Common myeloid progenitor, CD34-positive (primary cell): ENCODE measurements at regions not wholly inside any gene's neighbourhood (a gene's known extent, or its start where the extent isn't known, plus 50 kb on each side); places are given as distances from the start of the nearest gene placed in this dataset.

ENCODE experiments used
- CTCF ChIA-PET: fragments of 350-600 bp; sonication (Branson Sonifier 250); formaldehyde crosslinking; loops from one replicate; lab custom pipeline; 2021; ENCODE audit warnings: antibody characterized with exemption; lab: Charles Lee
- POLR2A ChIA-PET: fragments of 350-600 bp; sonication (Branson Sonifier 250); formaldehyde crosslinking; loops from one replicate; lab custom pipeline; 2021; ENCODE audit warnings: antibody characterized with exemption; lab: Charles Lee
- DNase-seq, 3 donors: peaks; one replicate each; pipeline versions ENCODE4 v3.0.0 to v3.0.0-alpha.2; 2013
- H3K27ac ChIP-seq, 2 experiments: 1 replicate in 1 of 2; 2 replicates in 1 of 2; pipeline ENCODE4 v1.7.0; 2013; ENCODE audit warnings: inconsistent platforms in 2 of 2, low read length in 2 of 2, mild to moderate bottlenecking in 2 of 2, low read depth in 1 of 2, moderate library complexity in 1 of 2; ENCODE audit not compliant: severe bottlenecking in 2 of 2, insufficient read depth in 1 of 2, poor library complexity in 1 of 2
- H3K27me3 ChIP-seq, 5 experiments: replicated peaks in 2 of 5; 1 replicate in 3 of 5; 2 replicates in 2 of 5; pipeline versions ENCODE4 v1.6.1 to v1.7.0; 2013; ENCODE audit warnings: low read length in 4 of 5, mild to moderate bottlenecking in 2 of 5, moderate library complexity in 2 of 5, inconsistent platforms in 1 of 5; ENCODE audit not compliant: insufficient read depth in 5 of 5, control insufficient read depth in 4 of 5
- H3K36me3 ChIP-seq, 4 experiments: 1 replicate in 2 of 4; 2 replicates in 2 of 4; pipeline versions ENCODE4 v1.6.1 to v1.7.0; 2013; ENCODE audit warnings: low read length in 3 of 4, control low read depth in 1 of 4, mild to moderate bottlenecking in 1 of 4; ENCODE audit not compliant: control insufficient read depth in 4 of 4, insufficient read depth in 4 of 4
- H3K4me1 ChIP-seq, 4 experiments: 1 replicate in 3 of 4; 2 replicates in 1 of 4; pipeline versions ENCODE4 v1.6.1 to v1.7.1; 2013; ENCODE audit warnings: low read length in 3 of 4, mild to moderate bottlenecking in 3 of 4, control low read depth in 1 of 4, inconsistent platforms in 1 of 4, moderate library complexity in 1 of 4; ENCODE audit not compliant: control insufficient read depth in 4 of 4, insufficient read depth in 4 of 4; ENCODE audit errors: control extremely low read depth in 1 of 4
- H3K4me3 ChIP-seq, 7 experiments: 1 replicate in 4 of 7; 2 replicates in 3 of 7; pipeline versions ENCODE4 v1.5.1 to v1.7.0; 2013; ENCODE audit warnings: mild to moderate bottlenecking in 7 of 7, low read length in 6 of 7, moderate library complexity in 6 of 7, inconsistent platforms in 2 of 7, low read depth in 2 of 7, control low read depth in 1 of 7; ENCODE audit not compliant: insufficient read depth in 4 of 7, control insufficient read depth in 1 of 7; ENCODE audit errors: extremely low read depth in 1 of 7
- H3K9me3 ChIP-seq, 5 experiments: 1 replicate in 4 of 5; 2 replicates in 1 of 5; pipeline versions ENCODE4 v1.6.1 to v1.7.1; 2013; ENCODE audit warnings: low read length in 4 of 5, mild to moderate bottlenecking in 2 of 5, inconsistent platforms in 1 of 5, low read depth in 1 of 5, moderate library complexity in 1 of 5; ENCODE audit not compliant: control insufficient read depth in 4 of 5, insufficient read depth in 2 of 5; ENCODE audit errors: control extremely low read depth in 1 of 5
- WGBS: methylation state at CpG from one replicate; pipeline ENCODE4 v1.1.5; 2013; ENCODE audit not compliant: insufficient coverage; 5-methylcytosine and 5-hydroxymethylcytosine counted together

GRCh38 chr15:97101572-97101971 lies 771.1 kb downstream of the NR2F2 start:
- Histone ChIP-seq H3K4me1 (no peaks in the 10 kb centered on the region), H3K36me3 (no peaks in the 10 kb centered on the region), H3K9me3 (no peaks in the 10 kb centered on the region), H3K27ac (no peak overlapping the region), H3K4me3 (no peak overlapping the region), H3K27me3 (no peaks in the 10 kb centered on the region)
- DNase-seq = no peak
- ChIA-PET CTCF (no interaction called here), POLR2A (no interaction called here)

GRCh38 chr15:97114900-97115760 lies 784.6 kb downstream of the NR2F2 start:
- Histone ChIP-seq H3K4me3 (no peak overlapping the region), H3K36me3 (no peaks in the 10 kb centered on the region), H3K27me3 (no peaks in the 10 kb centered on the region), H3K4me1 (no peaks in the 10 kb centered on the region), H3K9me3 (peaks cover 0 to 5% (median 0%) of the 10 kb centered on the region in 5 experiments), H3K27ac (no peak overlapping the region)
- DNase-seq = no peak
- CTCF ChIA-PET = no interaction called here
- POLR2A ChIA-PET = no interaction called here
- 73% methylated on average over 7 of the region's 9 CpGs for WGBS

- POLR2A ChIA-PET = no interaction called here
Observed at GRCh38 chr15:97115761-97116070, 785.2 kb downstream of the NR2F2 start.

GRCh38 chr15:97124790-97125189 lies 794.3 kb downstream of the NR2F2 start:
- Histone ChIP-seq H3K9me3 (peaks cover 0 to 2% (median 0%) of the 10 kb centered on the region in 5 experiments), H3K4me1 (no peaks in the 10 kb centered on the region), H3K4me3 (no peak overlapping the region), H3K36me3 (no peaks in the 10 kb centered on the region), H3K27ac (no peak overlapping the region), H3K27me3 (no peaks in the 10 kb centered on the region)
- POLR2A ChIA-PET = no interaction called here
- CTCF ChIA-PET = interaction anchor here (0.5 kb wide), 1 partner anchor 363 kb away, joined by 3 read pairs; no protein-coding TSS in a partner anchor
- no CpG with 5 or more reads among the region's 4 CpGs for WGBS
- no peak for DNase-seq

More at GRCh38 chr15:97115761-97116070, 785.2 kb downstream of the NR2F2 start:
- CTCF ChIA-PET = no interaction called here
- no peaks in the 10 kb centered on the region for H3K36me3 ChIP-seq
- peaks cover 0 to 5% (median 0%) of the 10 kb centered on the region in 5 experiments for H3K9me3 ChIP-seq
- H3K27ac ChIP-seq = no peak overlapping the region
- 94% methylated on average over 3 of the region's 3 CpGs for WGBS
- H3K27me3 ChIP-seq = no peaks in the 10 kb centered on the region
- no peak for DNase-seq
- no peaks in the 10 kb centered on the region for H3K4me1 ChIP-seq
- H3K4me3 ChIP-seq = no peak overlapping the region

- 86% methylated on average over 3 of the region's 4 CpGs for WGBS
- Histone ChIP-seq H3K27ac (no peak overlapping the region), H3K36me3 (no peaks in the 10 kb centered on the region), H3K9me3 (peaks cover 0 to 2% (median 0%) of the 10 kb centered on the region in 5 experiments), H3K4me3 (no peak overlapping the region), H3K27me3 (no peaks in the 10 kb centered on the region), H3K4me1 (no peaks in the 10 kb centered on the region)
- POLR2A ChIA-PET = no interaction called here
- DNase-seq = no peak
- CTCF ChIA-PET = no interaction called here
Observed at GRCh38 chr15:97126553-97127233, 796.2 kb downstream of the NR2F2 start.

- Histone ChIP-seq H3K27ac (no peak overlapping the region), H3K4me3 (no peak overlapping the region), H3K27me3 (no peaks in the 10 kb centered on the region), H3K9me3 (peaks cover 0 to 2% (median 0%) of the 10 kb centered on the region in 5 experiments), H3K36me3 (no peaks in the 10 kb centered on the region), H3K4me1 (no peaks in the 10 kb centered on the region)
- ChIA-PET CTCF (no interaction called here), POLR2A (no interaction called here)
- DNase-seq = no peak
- 84% methylated on average over 2 of the region's 4 CpGs for WGBS
Observed at GRCh38 chr15:97129674-97130073, 799.2 kb downstream of the NR2F2 start.

- POLR2A ChIA-PET = no interaction called here
- H3K4me1 ChIP-seq = no peaks in the 10 kb centered on the region
- H3K27me3 ChIP-seq = no peaks in the 10 kb centered on the region
- no peaks in the 10 kb centered on the region for H3K36me3 ChIP-seq
- H3K9me3 ChIP-seq = peaks cover 0 to 2% (median 0%) of the 10 kb centered on the region in 5 experiments
- 79% methylated on average over 3 of the region's 4 CpGs for WGBS
- CTCF ChIA-PET = no interaction called here
- H3K27ac ChIP-seq = no peak overlapping the region
- no peak for DNase-seq
- H3K4me3 ChIP-seq = no peak overlapping the region
Observed at GRCh38 chr15:97140216-97140615, 809.7 kb downstream of the NR2F2 start.
